Stomach (tissue), 4 donors: ENCODE measurements at regions not wholly inside any gene's neighbourhood (a gene's known extent, or its start where the extent isn't known, plus 50 kb on each side); places are given as distances from the start of the nearest gene placed in this dataset.

Experiments used
- POLR2A ChIP-seq, 4 donors: fragments of 450-650 bp; IDR thresholded peaks; one replicate each; pipeline ENCODE4 v1.6.1; 2016; ENCODE audit warnings: antibody characterized with exemption in 4 of 4, control low read depth in 2 of 4, mild to moderate bottlenecking in 1 of 4, moderate library complexity in 1 of 4
- POLR2AphosphoS5 ChIP-seq, 3 donors: sonication (generic); formaldehyde crosslinking; IDR thresholded peaks; one replicate each; pipeline ENCODE4 v1.6.1; 2016; ENCODE audit warnings: antibody characterized with exemption in 3 of 3

- TF ChIP-seq POLR2AphosphoS5 (IDR thresholded peaks at IDR 0.05) (no peak), POLR2A (IDR thresholded peaks at IDR 0.05) (no peak)
Observed at GRCh38 chr16:26453215-26453614, 613.5 kb upstream of the C16orf82 start.
